Activated CD4-positive, CD25-positive, alpha-beta regulatory T cell treated with anti-CD3 and anti-CD28 coated beads, Interleukin-2, amount 50 U/mL, for 16 hours (primary cell): ENCODE measurements at regions not wholly inside any gene's neighbourhood (a gene's known extent, or its start where the extent isn't known, plus 50 kb on each side); places are given as distances from the start of the nearest gene placed in this dataset.
"Not testable (repeated sequence)": the region's sequence is repeated elsewhere in the genome, so short reads cannot be mapped to it uniquely, and the experiment has no call there.

Experiments used
- DNase-seq: peaks from one replicate; pipeline ENCODE4 v3.0.0-alpha.2; 2020; ENCODE audit warnings: low read depth, low spot score

GRCh38 chr10:11667756-11668155, 56.3 kb upstream of the USP6NL start:
- DNase-seq = no peak

GRCh38 chr10:11663763-11664555, 52.5 kb upstream of the USP6NL start:
- no peak for DNase-seq

GRCh38 chr10:11663126-11663515, 51.7 kb upstream of the USP6NL start:
- DNase-seq = not testable (repeated sequence)

- no peak for DNase-seq
Observed at GRCh38 chr10:11661441-11661840, 50.0 kb upstream of the USP6NL start.
